ENCODE measurements at regions not wholly inside any gene's neighbourhood (a gene's known extent, or its start where the extent isn't known, plus 50 kb on each side); places are given as distances from the start of the nearest gene placed in this dataset.
"Not testable (repeated sequence)": the region's sequence is repeated elsewhere in the genome, so short reads cannot be mapped to it uniquely, and the experiment has no call there.

DNA sequence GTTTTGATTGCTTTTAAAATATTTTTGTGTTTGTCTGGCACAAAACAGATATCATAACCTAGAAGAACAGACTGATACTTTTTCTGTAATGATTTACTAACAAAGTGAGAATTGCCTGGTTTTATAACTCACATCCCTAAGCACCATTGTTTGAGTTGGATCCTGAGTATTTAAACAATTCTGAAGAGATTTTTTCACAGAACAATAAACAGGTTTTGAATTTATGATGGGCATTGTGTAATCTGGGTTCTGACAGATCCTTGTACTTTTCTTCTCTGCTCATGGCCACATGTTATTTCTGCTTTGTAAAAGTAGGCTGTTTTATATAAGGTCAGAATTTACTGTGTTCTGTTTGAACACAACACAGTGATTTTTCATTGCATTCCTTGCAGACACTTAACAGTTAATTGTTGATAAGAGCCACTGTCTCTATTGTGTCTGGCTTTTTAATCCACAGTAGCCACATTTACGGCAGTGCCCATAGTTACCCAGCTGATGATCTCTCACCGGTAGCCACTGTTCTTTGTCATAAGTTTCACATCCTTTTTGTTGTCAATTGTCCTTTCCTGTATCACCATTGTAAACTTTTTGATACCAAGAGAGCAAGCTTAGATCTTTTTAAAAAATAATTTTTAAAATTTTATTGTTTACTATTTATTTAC, 1548.1 kb downstream of the KHDRBS2 start:
- H3K36me3 Mint-ChIP-seq; H3K4me1 Mint-ChIP-seq; CTCF ChIA-PET; ATAC-seq; H3K4me3 Mint-ChIP-seq; POLR2A ChIA-PET; DNase-seq (ENCODE audit: low spot score); H3K27ac Mint-ChIP-seq; H3K27me3 Mint-ChIP-seq (ENCODE audit: low read depth): not testable (repeated sequence)
- H3K9me3 Mint-ChIP-seq: peaks cover 17% of the 10 kb centered on the region

- ATAC-seq; H3K27me3 Mint-ChIP-seq (ENCODE audit: low read depth); H3K4me1 Mint-ChIP-seq; H3K36me3 Mint-ChIP-seq; CTCF ChIA-PET; H3K27ac Mint-ChIP-seq; POLR2A ChIA-PET; H3K4me3 Mint-ChIP-seq; DNase-seq (ENCODE audit: low spot score): not testable (repeated sequence)
- peaks cover 17% of the 10 kb centered on the region for H3K9me3 Mint-ChIP-seq
Observed at GRCh38 chr6:60737315-60737714, 1548.7 kb downstream of the KHDRBS2 start.

DNA sequence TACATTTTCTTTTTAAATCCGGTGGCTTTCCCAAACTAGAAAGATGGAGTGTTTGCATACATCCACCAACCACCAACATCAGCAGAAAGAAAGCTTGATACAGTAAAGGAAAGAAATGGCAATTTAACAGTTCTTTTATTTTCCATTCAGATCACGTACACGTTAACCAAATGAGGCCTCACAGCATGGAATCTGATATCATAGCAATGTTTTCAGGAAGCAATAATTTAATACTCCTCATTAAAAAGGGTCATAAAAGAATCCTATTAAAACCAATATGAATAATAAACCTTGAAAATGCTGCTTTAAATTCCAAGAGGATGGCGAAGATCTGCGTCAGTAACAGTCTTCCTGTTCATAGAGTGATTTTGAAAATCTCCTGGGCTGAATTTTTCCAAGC, 1562.1 kb downstream of the KHDRBS2 start:
- H3K27me3 Mint-ChIP-seq (ENCODE audit: low read depth); H3K4me1 Mint-ChIP-seq; POLR2A ChIA-PET; ATAC-seq; CTCF ChIA-PET; H3K27ac Mint-ChIP-seq; H3K4me3 Mint-ChIP-seq; DNase-seq (ENCODE audit: low spot score): not testable (repeated sequence)
- H3K36me3 Mint-ChIP-seq: peaks cover 11% of the 10 kb centered on the region
- peaks cover 25% of the 10 kb centered on the region for H3K9me3 Mint-ChIP-seq

GRCh38 chr6:60695232-60695631, 1590.8 kb downstream of the KHDRBS2 start:
- Mint-ChIP-seq H3K4me1 (peaks cover 8% of the 10 kb centered on the region), H3K4me3 (no peak overlapping the region), H3K27me3 (ENCODE audit: low read depth) (no peaks in the 10 kb centered on the region), H3K27ac (no peak overlapping the region), H3K36me3 (peaks cover 17% of the 10 kb centered on the region), H3K9me3 (peaks cover 26% of the 10 kb centered on the region)
- no peak for DNase-seq (ENCODE audit: low spot score)
- CTCF ChIA-PET: no interaction called here
- ATAC-seq: no peak
- POLR2A ChIA-PET: no interaction called here
- TF ChIP-seq, protein P1, sequence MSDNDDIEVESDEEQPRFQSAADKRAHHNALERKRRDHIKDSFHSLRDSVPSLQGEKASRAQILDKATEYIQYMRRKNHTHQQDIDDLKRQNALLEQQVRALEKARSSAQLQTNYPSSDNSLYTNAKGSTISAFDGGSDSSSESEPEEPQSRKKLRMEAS (CRISPR knock-in tag; IDR thresholded peaks at IDR 0.05): no peak
- TF ChIP-seq ETV6 (CRISPR knock-in tag; IDR thresholded peaks at IDR 0.05) (no peak), NR2C2 (CRISPR knock-in tag; IDR thresholded peaks at IDR 0.05) (no peak), ZMAT4 (CRISPR knock-in tag; IDR thresholded peaks at IDR 0.05) (no peak), CTCF (IDR thresholded peaks at IDR 0.05) (no peak), JAZF1 (CRISPR knock-in tag; IDR thresholded peaks at IDR 0.05) (no peak), ATF1 (CRISPR knock-in tag; IDR thresholded peaks at IDR 0.05) (no peak), SOX15 (CRISPR knock-in tag; IDR thresholded peaks at IDR 0.05) (no peak), ZNF671 (CRISPR knock-in tag; IDR thresholded peaks at IDR 0.05) (no peak), FOXP4 (CRISPR knock-in tag; IDR thresholded peaks at IDR 0.05) (no peak), TEAD1 (CRISPR knock-in tag; IDR thresholded peaks at IDR 0.05) (no peak), ZNF512 (CRISPR knock-in tag; IDR thresholded peaks at IDR 0.05; ENCODE audit: borderline replicate concordance) (no peak), ZNF317 (CRISPR knock-in tag; IDR thresholded peaks at IDR 0.05; ENCODE audit: borderline replicate concordance, low read depth) (no peak), AR (CRISPR knock-in tag; IDR thresholded peaks at IDR 0.05) (no peak)
- TF ChIP-seq, protein P2, sequence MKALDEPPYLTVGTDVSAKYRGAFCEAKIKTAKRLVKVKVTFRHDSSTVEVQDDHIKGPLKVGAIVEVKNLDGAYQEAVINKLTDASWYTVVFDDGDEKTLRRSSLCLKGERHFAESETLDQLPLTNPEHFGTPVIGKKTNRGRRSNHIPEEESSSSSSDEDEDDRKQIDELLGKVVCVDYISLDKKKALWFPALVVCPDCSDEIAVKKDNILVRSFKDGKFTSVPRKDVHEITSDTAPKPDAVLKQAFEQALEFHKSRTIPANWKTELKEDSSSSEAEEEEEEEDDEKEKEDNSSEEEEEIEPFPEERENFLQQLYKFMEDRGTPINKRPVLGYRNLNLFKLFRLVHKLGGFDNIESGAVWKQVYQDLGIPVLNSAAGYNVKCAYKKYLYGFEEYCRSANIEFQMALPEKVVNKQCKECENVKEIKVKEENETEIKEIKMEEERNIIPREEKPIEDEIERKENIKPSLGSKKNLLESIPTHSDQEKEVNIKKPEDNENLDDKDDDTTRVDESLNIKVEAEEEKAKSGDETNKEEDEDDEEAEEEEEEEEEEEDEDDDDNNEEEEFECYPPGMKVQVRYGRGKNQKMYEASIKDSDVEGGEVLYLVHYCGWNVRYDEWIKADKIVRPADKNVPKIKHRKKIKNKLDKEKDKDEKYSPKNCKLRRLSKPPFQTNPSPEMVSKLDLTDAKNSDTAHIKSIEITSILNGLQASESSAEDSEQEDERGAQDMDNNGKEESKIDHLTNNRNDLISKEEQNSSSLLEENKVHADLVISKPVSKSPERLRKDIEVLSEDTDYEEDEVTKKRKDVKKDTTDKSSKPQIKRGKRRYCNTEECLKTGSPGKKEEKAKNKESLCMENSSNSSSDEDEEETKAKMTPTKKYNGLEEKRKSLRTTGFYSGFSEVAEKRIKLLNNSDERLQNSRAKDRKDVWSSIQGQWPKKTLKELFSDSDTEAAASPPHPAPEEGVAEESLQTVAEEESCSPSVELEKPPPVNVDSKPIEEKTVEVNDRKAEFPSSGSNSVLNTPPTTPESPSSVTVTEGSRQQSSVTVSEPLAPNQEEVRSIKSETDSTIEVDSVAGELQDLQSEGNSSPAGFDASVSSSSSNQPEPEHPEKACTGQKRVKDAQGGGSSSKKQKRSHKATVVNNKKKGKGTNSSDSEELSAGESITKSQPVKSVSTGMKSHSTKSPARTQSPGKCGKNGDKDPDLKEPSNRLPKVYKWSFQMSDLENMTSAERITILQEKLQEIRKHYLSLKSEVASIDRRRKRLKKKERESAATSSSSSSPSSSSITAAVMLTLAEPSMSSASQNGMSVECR (CRISPR knock-in tag; IDR thresholded peaks at IDR 0.05; ENCODE audit: borderline replicate concordance): no peak
